ENCODE measurements at regions not wholly inside any gene's neighbourhood (a gene's known extent, or its start where the extent isn't known, plus 50 kb on each side); places are given as distances from the start of the nearest gene placed in this dataset.

- DNase-seq = no peak
Measured at GRCh38 chr9:135220601-135221575, 133.4 kb downstream of the OLFM1 start.

GRCh38 chr9:135221576-135221950 lies 134.1 kb downstream of the OLFM1 start:
- no peak for DNase-seq

- DNase-seq = no peak
Measured at GRCh38 chr9:135221951-135222631, 134.6 kb downstream of the OLFM1 start.

- DNase-seq = no peak
Measured at GRCh38 chr9:135222881-135223760, 135.7 kb downstream of the OLFM1 start.

- no peak for DNase-seq
Measured at GRCh38 chr9:135223831-135224230, 136.4 kb downstream of the OLFM1 start.

- no peak for DNase-seq
Measured at GRCh38 chr9:135224286-135224877, 136.9 kb downstream of the OLFM1 start.

- DNase-seq = no peak
Measured at GRCh38 chr9:135224921-135225541, 137.6 kb downstream of the OLFM1 start.

- DNase-seq = no peak
Measured at GRCh38 chr9:135225619-135226228, 138.3 kb downstream of the OLFM1 start.

- no peak for DNase-seq
Measured at GRCh38 chr9:135226369-135227050, 139.0 kb downstream of the OLFM1 start.

GRCh38 chr9:135227641-135228251 lies 140.3 kb downstream of the OLFM1 start:
- DNase-seq = no peak

- DNase-seq = no peak
Measured at GRCh38 chr9:135228345-135228982, 141.0 kb downstream of the OLFM1 start.

- no peak for DNase-seq
Measured at GRCh38 chr9:135228983-135229625, 141.6 kb downstream of the OLFM1 start.

- no peak for DNase-seq
Measured at GRCh38 chr9:135229701-135230385, 142.4 kb downstream of the OLFM1 start.

GRCh38 chr9:135230386-135230765 lies 142.9 kb downstream of the OLFM1 start:
- DNase-seq = no peak

- no peak for DNase-seq
Measured at GRCh38 chr9:135230817-135231520, 143.5 kb downstream of the OLFM1 start.

GRCh38 chr9:135239100-135239768 lies 151.8 kb downstream of the OLFM1 start:
- no peak for DNase-seq

GRCh38 chr9:135239769-135240141 lies 152.3 kb downstream of the OLFM1 start:
- DNase-seq = no peak

- DNase-seq = no peak
Measured at GRCh38 chr9:135240222-135240621, 152.8 kb downstream of the OLFM1 start.
